DMS 273 (cell line): ENCODE measurements at regions not wholly inside any gene's neighbourhood (a gene's known extent, or its start where the extent isn't known, plus 50 kb on each side); places are given as distances from the start of the nearest gene placed in this dataset.
"Not testable (repeated sequence)": the region's sequence is repeated elsewhere in the genome, so short reads cannot be mapped to it uniquely, and the experiment has no call there.

Source experiments
- DNase-seq: peaks from one replicate; lab custom pipeline; 2025; ENCODE audit not compliant: unreplicated experiment; lab: John Stamatoyannopoulos, UW

- DNase-seq = no peak
Measured at GRCh38 chr4:59583845-59584568, 1616.1 kb upstream of the ADGRL3 start.

- DNase-seq = no peak
Measured at GRCh38 chr4:59597536-59598329, 1602.4 kb upstream of the ADGRL3 start.

- DNase-seq = no peak
Measured at GRCh38 chr4:59598330-59598618, 1601.9 kb upstream of the ADGRL3 start.

GRCh38 chr4:59608466-59608865 is 1591.7 kb upstream of the ADGRL3 start:
- DNase-seq = no peak

GRCh38 chr4:59612235-59612634 is 1587.9 kb upstream of the ADGRL3 start:
- no peak for DNase-seq

GRCh38 chr4:59615316-59615715 is 1584.8 kb upstream of the ADGRL3 start:
- DNase-seq = no peak

- no peak for DNase-seq
Measured at GRCh38 chr4:59629348-59629747, 1570.8 kb upstream of the ADGRL3 start.

GRCh38 chr4:59630235-59630634 is 1569.9 kb upstream of the ADGRL3 start:
- DNase-seq = no peak

GRCh38 chr4:59630922-59631321 is 1569.2 kb upstream of the ADGRL3 start:
- no peak for DNase-seq

GRCh38 chr4:59637596-59637995 is 1562.5 kb upstream of the ADGRL3 start:
- DNase-seq = no peak

GRCh38 chr4:59643682-59644081 is 1556.4 kb upstream of the ADGRL3 start:
- DNase-seq = no peak

- no peak for DNase-seq
Measured at GRCh38 chr4:59644765-59645164, 1555.4 kb upstream of the ADGRL3 start.

- no peak for DNase-seq
Measured at GRCh38 chr4:59646082-59646481, 1554.0 kb upstream of the ADGRL3 start.

- no peak for DNase-seq
Measured at GRCh38 chr4:59647011-59647410, 1553.1 kb upstream of the ADGRL3 start.

- no peak for DNase-seq
Measured at GRCh38 chr4:59647500-59647899, 1552.6 kb upstream of the ADGRL3 start.

- no peak for DNase-seq
Measured at GRCh38 chr4:59650861-59651260, 1549.3 kb upstream of the ADGRL3 start.

- no peak for DNase-seq
Measured at GRCh38 chr4:59655996-59656395, 1544.1 kb upstream of the ADGRL3 start.

GRCh38 chr4:59664771-59665170 is 1535.4 kb upstream of the ADGRL3 start:
- peak; percentile 0 for DNase-seq

GRCh38 chr4:59666645-59667044 is 1533.5 kb upstream of the ADGRL3 start:
- DNase-seq = no peak

GRCh38 chr4:59671037-59671436 is 1529.1 kb upstream of the ADGRL3 start:
- DNase-seq = no peak

GRCh38 chr4:59676389-59676788 is 1523.7 kb upstream of the ADGRL3 start:
- no peak for DNase-seq

- not testable (repeated sequence) for DNase-seq
Measured at GRCh38 chr4:59676992-59677391, 1523.1 kb upstream of the ADGRL3 start.

GRCh38 chr4:59685626-59686025 is 1514.5 kb upstream of the ADGRL3 start:
- no peak for DNase-seq
